HG03095 (cell line): ENCODE measurements at regions not wholly inside any gene's neighbourhood (a gene's known extent, or its start where the extent isn't known, plus 50 kb on each side); places are given as distances from the start of the nearest gene placed in this dataset.

ENCODE experiments used
- ATAC-seq: cut with Tn5 transposase; IDR thresholded peaks from one replicate; pipeline ENCODE4 v1.9.1; 2021; ENCODE audit warnings: moderate library complexity; ENCODE audit not compliant: unreplicated experiment

DNA sequence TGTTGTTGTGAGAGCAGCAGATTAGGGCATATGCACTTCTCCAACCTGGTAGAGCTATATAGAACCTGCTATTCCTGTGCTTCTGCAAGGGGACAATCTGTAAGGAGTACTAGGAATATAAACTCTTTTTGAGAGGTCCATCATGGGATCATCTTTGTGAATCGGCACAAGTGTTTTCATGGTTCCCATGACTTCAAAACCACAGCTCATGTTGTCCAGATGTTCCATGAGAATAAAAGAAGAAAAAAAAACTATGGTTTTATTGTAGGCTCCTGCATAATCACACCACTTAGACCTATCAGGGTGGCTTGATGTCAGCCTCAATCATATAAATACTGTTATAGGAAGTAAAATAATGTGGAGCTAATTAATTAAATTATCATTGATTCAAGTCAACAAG is 311.4 kb upstream of the ATP2B1 start:
- no peak for ATAC-seq

DNA sequence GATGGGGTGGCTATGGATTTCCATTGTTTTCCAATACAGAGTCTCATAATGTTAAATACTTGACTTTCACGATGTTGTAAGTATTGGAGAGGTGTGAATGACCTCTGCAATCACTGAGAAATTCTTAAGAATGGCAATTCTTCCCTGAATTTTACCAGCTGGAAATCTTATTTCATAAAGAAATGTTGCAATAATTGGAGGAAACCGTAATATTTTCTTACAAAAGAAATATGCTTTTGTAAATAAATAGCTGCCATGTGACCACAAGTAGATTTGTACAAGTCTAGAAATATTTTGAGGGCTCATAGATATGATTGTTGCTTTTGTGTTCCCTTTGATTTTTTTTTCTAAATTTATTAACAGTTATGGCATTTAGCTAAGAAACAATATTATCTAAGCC is 308.7 kb upstream of the ATP2B1 start:
- no peak for ATAC-seq

DNA sequence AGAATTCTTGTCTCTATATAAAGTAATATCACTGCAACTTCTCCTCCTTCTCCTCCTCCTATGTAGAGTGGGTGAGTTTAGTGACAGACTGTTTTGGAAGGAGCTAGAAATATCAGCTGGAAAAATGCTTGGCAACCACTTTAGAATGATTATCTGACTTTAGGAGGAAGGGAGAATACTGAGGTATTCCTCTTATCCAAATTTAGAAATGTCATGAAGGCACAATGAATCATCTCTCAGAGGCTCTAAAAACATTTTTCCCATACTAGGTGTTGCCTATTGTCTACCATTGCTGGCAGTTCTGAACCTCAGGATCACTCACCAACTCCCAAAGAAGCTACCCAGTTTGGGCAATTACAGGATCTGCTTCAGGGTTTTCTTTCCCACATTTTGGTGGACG is 306.6 kb upstream of the ATP2B1 start:
- no peak for ATAC-seq

DNA sequence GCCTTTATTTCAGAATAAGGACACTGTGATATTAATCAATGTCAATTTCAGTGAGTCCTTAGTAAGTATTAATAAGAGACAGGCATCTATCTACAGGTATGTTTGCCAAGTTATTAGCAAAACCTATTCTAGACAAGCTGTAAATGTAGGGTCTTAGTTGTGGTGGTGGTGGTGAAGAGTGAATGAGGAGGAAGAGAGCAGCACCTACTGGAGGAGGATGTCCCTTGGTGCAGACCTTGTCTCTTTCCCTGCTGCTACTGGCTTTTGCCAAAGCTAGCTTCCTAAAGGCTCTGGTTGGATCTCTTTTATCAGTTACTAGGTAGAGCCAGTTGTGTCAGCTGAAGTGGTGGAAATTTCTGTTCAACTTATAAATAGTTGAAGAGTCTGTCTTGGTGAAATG is 304.8 kb upstream of the ATP2B1 start:
- ATAC-seq, result peak; percentile 81

DNA sequence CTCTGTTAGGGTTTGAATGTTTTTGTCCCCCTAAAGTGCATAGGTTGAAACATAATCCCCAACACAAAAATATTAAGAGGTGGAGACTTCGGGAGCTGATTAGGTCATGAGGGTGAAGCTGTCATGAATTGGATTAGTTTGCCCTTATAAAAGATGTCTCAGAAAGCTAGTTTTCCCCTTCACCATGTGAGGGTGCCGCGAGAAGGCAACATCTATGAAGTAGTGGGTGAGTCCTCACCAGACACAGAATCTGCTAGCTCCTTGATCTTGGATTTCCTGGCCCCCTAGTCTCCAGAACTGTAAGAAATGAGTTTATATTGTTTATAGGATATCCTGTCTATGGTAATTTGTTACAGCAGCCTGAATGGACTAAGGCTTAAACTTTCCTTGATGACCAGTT is 301.5 kb upstream of the ATP2B1 start:
- no peak for ATAC-seq

DNA sequence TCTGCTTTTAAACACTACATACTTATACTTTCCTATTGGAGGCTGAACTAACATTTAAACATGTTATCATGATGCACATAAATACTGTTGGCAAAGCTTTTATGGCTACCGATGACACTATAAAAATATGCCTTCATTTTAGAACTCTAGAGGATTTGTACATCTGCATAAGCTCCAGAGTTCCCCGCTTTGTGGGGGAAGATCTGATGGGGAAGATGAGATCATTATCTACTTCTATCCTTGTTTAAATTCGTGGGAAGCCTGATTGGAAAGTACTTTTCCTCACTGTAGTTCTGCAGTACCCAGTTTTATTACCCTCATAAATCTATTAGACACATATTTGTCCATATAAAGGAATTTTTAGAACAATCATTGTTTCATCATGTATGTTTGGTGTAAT is 299.6 kb upstream of the ATP2B1 start:
- ATAC-seq, result no peak

DNA sequence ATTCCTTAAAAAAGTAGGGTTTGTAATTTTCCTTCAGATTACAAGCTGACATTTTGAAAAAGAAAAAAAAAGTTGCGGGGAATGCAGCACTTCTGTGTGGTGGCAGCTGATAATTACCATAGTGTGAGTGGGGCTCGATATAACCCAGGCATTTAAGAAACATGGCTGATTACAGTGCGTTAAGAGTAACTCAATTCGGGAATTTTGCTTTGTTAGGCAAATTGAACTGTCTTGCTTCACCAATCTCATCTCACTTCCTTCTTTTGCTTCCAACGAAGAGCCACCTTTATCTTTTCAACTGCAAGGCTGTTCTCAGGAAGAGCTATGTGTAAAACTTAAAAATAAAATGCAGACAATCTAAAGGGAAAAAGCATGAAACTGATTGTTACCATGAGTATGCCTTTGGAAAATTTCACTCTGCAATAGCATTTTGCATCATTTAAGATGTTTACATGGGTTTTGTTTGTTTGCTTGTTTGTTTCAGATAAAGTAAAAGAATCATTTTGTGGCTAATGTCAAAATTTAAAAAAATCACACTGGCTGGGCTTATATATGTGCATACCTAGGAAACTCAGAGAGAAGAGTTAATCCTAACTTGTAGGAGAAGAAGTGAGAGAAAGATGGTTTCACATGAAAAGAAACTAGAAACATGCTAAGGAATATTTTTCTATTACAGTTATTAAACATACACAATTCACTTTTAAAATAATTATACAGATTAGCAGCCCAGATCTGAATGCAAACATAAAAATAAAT is 295.9 kb upstream of the ATP2B1 start:
- no peak for ATAC-seq

DNA sequence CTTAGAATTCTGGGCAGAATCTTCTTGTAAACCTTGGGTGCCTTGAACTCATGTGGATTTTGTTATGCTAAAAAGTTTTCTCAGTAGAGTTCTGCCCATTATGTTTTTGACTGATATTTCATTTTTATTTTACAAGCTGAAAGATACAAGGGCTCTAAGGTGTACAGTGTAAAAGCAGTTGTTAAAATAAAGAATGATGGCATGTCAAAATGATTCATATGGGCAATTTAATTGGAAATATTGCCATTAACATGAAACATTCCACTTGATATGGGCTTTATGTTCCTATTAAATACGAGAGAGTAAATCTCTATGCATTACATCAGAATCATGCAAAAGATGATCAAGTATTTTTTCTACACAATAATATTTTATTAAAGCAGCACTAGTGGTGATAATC is 295.1 kb upstream of the ATP2B1 start:
- no peak for ATAC-seq

DNA sequence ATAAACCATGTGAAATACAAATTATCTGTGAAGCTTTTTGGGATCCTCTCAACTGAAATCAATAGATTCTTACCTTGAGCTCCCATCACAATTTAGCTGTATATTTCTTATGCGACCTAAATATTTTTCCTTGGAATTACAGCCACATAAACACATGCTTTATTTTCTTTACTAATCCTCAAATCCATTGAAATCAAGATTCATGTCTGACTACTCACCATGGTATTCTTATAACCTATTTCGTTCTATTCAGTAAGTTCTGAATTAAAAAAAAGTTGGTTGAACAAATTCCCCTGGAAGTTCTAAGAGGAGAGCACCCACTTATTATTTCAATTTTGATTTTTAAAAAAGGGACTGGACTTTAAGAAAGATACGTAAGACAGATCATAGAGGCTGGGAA is 292.1 kb upstream of the ATP2B1 start:
- ATAC-seq, result no peak

DNA sequence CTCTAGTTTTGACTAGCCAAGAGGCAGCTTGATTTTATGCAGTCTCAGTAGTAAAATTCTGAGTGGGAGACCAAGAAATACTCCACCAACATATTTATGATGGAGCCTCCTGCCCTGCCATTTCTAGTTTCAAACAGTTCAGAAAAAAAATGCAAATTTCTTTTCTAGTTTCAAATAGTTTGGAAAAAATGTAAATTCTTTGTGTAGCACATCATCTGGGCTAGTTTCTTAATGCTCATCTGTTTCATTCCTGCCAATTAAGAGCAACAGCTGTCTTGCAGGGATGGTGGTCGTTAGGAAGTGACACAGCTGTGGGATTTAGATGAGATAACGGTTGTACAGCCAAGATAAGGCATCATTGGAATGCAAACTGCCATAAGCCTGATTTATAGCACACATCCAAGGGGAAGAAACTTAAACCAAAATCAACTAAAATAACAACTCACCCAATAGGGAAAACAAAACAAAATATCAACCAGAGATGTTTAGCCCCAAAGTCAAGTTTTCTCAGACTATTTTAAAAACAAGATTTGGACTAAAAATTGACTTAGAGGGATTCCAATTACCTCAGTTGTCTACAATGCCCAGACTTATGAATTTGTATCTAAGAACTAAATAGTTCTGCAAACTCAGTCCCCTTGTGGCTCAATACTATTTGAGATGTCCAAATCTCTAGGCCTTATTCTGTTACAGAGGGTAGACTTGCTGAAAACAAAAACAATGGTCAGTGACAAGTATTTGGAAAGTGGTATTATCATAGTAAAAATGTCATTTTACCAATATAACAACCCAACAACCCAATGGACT is 291.3 kb upstream of the ATP2B1 start:
- ATAC-seq, result no peak

DNA sequence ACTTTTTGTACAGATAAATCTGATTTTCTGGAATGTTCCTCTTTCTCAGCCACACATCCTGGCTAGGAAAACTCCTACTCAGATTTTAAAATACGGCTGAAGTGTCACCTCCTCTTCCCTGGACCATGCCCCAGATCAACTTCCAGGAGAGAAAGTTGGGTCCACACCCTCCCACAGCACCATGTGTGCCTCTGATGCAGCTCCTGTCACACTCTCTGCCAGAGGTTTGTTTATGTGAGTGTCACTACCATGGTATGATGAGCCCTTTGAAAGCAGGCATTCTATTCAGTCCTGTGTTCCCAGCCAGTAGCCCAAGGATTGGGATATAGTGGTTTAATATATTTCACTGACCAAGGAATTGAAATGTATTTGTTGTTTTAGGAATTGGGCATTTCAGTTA is 287.2 kb upstream of the ATP2B1 start:
- ATAC-seq, result no peak

DNA sequence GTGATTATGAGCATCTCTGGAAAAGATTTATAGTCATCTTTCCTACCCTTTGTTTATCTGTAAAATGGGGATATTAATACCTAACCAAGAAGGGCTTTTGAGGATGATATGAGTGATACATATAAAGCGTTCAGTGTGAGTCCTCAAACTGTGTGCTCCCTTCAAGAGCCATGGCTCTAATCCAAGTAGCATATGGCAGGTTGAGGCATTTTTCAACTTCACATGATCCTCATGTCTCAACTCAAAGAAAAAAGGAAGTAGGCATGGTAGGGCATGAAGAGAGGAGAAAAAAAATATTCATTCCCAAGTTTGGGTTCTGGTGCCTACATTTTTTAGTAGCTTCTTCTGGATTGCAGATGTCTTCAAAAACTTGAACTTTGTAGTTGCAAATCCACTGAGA is 286.3 kb upstream of the ATP2B1 start:
- ATAC-seq, result no peak

DNA sequence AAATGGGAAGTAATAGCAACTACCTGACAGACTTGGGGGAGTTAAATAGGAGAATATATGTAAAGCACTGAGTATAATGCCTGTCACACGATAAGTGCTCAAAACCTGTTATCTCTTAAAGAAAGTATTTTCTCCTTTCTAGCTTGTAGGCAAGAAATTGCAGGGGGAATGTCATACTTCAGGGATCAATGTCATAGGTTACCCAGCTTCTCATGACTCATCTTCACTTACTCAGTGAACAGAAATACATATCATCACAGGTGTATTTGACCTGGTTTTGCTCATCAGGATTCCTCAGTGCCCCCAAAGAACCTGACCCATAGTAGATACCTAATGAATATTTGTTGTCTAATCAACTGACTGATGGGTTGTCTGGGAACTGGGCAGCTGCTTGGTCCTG is 285.0 kb upstream of the ATP2B1 start:
- no peak for ATAC-seq

DNA sequence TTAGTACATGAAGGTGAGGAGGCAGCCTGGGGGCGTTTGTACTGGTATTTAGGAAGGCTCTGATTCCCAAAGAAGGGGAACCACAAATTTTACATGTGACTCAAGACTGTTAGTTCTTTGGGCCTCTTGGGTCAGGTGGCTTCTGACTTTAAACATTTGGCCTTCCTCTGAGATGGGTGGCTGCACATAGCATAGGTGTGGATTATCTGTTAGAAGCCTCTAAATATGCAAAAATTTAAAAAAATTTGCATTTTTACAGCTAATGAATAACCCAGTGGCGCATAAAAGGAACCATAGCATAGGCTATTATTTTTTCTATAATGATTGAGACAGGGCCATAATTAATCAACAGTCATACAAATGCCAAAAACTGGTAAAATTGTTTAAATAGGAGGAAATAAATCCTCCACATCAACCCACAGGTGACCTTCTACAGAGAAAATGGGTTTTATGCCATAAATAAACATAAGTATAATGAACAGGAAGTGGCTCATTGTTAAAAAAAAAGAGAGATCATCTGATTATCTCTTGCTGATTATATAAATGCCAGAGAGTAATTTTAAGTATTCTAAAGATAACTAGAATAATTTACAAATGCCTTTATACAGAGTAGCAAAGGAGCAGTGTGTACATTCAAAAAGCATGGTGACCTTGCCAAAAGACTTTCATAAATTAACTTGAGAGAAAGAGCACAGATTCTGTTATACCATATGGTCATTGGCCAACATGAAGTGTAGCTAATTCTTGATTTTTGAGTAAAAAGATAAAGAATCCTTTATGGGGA is 284.2 kb upstream of the ATP2B1 start:
- no peak for ATAC-seq

DNA sequence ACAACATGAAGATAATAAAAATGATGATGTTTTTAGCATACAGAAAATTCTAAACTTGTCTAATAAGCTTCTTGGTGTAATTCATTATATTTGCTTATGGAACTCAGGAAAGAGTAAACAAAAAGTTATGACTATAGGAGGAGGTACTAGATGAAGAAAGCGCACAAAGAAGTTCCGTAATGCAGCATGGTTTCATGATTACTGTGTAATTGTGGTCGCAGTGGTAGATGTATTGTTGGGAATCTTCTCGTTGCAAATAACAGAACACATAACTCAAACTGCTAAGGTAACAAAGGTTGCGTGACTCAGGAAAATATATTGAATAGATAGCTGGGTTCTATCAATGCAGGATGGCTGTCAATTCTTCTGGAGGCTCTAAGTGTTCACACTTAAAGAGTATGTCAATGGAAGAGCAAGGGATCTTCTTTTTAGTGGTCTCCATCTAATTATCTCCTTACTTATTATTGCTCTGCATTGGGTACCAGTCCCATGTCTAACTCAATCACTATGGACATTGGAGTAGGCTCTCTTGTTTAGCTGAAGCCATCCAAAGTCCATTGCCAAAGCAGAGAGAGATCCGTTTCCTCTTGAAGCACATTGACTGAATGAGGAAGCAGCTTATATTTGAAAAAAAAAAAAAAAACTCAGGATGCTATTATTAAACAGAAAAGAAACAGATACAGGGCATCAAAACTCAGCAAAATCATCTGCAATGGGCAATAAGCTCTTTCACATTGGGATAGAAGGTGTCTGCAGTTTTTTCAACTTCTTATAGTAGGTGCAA is 283.4 kb upstream of the ATP2B1 start:
- ATAC-seq, result no peak

DNA sequence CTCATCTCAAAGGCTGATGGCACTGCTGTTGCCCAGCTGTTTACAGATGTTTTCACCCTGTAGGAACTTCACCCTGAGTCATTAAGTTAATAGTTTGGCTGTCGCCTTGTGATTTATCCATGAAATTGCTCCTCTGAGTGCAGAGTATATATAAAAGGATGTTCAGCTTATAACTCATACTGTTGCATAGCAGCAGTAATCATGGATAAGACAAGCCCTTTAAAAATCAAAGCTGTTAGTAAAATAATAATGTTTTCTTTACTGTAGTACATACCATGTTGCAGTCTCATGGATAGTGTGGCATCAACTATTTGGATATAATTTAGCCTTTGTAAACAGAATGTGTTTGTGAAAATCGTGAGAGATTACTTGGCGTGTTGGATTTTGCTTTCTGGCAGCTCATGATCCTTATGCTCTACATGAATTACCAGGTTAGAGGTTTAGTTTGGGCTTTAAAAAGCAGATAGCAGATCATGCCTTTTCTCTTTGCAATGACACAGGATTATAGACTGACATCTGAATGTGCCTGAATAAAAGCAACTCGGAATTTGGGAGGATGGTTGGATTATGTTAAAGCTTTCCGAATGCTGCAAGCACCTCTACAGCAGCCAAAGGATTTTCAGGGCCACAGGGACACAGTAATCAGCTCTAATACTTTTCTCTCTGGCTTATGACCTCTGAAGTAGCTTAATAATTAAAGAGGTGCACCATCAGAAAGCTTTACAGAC is 279.7 kb upstream of the ATP2B1 start:
- no peak for ATAC-seq

DNA sequence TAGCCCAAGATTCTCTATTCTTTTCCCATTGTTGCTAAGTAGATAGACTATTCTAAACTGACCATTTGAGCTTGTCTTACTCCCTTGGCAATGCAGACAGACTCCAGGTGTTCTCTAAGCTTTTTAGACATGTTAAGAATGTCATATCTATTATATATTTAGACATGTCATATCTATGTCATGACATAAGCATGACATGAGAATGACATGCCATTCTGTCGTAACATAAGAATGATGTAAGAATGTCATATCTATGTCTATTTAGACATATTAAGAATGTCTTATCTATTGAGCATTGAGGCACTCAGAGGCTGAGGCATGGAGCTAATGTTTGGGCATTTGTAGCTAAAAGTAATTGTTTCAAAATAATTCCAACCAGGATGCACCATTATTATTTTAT is 277.3 kb upstream of the ATP2B1 start:
- no peak for ATAC-seq

DNA sequence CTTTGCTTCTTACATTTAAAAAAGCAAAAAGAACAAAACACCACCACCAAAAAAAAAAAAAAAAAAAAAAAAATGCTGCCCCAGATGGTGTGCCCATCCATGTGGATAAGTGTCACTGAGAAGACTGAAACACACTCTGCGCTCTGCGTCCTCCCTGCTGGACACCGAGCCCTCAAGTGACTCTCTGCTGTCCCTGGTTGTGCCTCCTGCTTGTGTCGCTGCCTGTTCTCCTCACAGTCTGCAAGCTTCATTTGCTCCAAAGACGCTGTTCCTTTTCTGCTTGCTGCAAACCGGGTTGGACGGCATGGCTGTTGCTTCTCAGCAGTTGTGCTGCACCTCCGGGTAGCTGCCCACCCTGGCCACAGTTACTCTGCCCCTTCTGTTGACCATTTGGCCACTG is 276.2 kb upstream of the ATP2B1 start:
- no peak for ATAC-seq

DNA sequence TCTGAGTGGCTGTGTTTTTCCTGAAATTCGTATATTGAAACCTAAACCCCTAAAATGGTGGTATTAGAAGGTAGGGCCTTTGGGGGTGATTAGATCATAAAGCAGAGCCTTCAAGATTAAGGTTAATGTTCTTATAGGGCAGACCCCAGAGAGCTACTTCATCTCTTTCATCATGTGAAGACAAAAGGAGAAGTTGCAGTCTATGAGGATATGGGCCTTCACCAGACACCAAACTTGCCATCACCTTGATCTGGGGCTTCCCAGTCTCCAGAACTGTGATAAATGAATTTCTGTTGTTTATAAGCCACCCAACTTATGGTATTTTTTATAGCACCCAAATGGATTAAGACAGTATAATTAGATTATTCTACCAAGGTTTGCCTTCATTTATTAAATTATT is 275.0 kb upstream of the ATP2B1 start:
- ATAC-seq, result no peak

DNA sequence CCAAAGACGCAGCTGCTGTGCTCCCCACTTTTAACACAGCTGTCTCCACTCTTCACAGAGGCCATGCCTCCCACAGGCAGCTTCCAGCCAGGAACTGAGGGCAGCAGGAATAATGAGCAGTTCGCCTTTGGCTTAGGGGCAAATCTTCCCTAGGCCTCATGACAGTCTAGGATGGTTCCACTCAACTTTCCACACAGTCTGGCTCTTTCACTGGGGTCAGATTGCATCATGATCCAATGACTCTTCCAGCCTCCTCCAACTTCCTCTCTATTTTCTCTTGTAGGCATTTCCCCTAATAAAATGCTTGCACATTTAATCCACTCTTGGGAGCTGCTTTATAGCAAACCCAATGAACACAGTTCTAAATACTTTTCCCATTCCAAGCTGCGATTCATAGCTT is 271.6 kb upstream of the ATP2B1 start:
- no peak for ATAC-seq
